Kasumi-1 (cell line): ENCODE measurements at regions not wholly inside any gene's neighbourhood (a gene's known extent, or its start where the extent isn't known, plus 50 kb on each side); places are given as distances from the start of the nearest gene placed in this dataset.
A peak's percentile ranks its signal among the peaks of the same experiment; 100 is the strongest.

Experiments
- DNase-seq, 2 experiments: peaks; one replicate each; lab custom pipeline; 2025; lab: John Stamatoyannopoulos, UW

DNA sequence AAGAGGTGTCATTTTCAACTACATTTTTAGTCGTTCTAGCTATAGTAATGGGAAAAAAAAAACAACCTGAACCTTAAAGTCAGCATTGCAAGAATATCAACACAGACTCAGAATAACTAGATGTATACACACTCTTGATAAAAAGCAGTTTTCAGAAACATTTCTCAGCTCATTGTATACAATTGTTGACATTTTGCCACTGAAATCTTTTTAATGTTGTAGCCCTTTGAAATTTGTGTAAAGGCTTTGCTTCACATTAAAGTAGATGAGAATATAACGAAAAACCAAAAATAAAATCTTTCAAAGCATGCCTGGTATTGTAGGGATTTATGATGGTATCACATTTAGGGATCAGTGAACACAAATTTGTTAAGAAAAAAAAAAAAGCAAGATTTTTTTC is 87.2 kb upstream of the SLC10A2 start:
- no peak for DNase-seq

DNA sequence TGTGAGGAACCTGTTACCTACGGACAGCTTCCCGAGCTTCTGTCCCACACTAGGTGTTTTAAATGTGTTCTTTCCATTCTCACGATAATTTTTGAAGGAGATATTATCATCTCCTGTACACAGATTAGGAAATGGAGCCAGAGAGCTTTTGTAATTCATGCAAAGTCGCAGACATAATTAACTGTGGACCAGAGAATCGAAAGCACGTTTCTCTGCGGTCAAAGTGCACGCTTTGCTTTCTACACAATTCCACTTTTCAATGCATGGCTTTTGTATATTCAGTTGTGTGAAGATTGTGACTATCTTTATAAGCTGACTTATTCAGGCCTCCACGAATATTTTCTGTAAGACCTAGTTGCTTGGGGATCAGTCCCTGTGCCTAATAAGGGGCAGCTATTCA is 81.7 kb upstream of the SLC10A2 start:
- DNase-seq: no peak

DNA sequence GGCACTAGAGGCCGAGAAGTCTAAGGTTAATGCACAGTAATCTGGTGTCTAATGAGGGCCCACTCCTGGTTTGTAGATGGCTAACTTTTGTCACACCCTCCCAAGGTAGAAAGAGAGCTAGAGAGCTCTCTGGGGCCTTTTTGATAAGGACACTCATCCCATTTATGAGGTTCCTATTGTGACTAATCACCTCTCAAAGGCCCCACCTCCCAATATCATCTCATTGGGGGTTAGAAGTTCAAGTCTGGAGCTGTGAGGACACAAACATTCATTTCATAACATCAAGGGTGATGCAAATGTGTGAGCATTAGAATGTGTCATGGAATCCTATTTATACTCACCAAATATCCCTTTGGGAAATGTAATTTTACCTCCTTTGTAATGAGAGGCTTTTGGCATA is 79.2 kb upstream of the SLC10A2 start:
- DNase-seq: no peak

DNA sequence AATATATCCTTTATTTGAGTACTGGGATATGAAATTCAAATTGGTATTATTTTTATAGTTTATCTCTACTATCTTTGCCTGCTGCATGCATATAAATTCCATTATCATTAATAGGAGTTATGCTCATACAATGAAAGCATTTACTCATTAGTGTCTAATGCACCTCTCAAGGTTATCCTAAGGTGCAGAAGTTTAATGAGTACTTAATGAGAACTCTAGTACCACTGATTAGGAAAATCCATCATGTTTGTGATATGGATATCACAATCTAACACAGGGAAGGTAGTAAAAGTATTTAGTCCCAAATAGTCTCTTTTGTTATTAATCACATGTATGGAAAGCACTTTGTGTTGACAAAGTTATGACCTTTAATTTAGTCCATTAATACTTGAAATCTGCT is 77.2 kb upstream of the SLC10A2 start:
- DNase-seq: no peak

DNA sequence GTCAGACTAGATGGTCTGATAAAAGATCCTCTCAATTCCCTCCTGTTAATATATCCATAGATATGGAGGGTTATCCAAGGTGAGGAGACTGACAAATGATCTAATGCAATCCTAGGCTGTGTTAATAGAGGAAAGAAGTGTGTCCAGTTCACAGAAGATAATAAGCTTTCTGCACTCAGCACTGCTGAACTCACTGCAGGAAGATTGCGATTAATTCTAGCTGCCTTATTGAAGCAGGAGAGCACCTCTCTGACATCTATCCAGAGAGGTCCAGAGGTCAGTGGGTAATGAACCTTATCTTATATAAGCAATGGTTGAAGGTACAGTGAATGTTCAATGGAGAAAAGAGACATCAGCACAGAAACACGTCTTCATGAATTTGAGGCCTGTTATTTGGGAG is 75.9 kb upstream of the SLC10A2 start:
- DNase-seq: no peak

DNA sequence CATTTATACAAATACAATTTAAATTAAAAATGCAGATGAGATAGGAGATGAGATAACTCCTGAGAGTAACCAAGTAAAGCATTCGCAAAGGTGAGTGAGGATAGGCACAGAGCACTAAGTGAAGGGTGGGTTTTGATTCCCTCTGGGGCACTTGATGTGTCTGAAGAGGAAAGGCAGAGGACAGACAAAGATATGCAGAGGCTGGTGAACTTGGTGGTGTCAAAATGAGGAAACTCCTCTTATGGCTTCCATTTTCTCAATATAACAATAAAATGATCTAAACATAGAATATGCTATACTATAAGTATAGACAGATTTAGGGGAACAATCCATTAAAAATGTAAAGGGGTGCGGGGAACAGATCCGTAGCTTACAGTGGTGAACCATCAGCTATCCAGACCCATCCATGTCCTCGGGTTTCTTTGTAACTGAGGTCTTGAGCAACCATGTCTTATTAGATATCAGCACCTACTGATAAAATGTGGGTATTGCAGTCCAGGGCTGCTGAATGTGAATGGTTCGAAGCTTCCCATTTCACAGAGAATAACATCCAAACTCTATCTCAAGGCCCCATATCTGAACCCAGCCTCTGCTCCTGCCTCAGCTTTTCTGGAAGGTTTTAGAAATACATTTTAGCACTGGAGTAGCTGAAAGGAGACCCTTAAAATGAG is 73.9 kb upstream of the SLC10A2 start:
- DNase-seq: peak; percentile 46 to 66

DNA sequence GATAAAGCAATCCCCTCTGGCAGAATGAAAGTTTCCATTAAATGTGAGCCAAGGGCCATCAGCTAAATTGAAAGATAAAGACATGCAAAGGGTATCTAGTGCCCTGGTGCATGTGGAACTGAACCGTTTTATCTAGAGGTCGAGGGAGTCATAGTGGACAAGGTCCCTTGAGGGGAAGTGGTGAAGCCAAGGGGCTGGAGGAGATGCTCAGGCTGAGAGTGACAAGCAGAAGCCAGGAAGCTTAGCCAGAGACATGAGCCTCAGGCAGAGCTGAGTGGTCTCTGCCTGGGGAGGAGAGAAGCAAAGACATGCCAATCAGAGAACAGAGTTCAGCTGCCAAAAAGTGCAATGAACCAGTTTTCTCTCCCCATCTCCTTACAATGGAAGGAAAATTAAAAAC is 68.1 kb upstream of the SLC10A2 start:
- no peak for DNase-seq

DNA sequence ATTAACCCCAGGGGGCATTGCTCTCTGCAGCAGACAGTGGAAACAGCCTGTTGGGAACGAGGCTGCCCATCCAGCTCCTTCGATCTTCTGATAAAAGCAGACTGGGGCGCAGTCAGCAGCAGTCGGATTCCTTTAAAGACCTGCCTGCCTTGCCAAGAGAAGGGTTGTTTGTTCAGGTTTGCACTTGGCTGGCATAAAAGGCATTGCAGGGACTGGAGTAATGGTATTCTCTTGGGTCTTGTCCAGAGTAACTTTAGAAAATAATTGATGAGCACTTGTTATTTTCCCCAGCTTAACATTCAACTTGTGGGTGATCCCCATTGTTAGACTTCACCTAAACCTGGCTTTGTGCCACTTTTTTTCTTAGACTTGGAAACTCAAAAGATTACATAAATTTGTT is 67.3 kb upstream of the SLC10A2 start:
- DNase-seq: no peak

DNA sequence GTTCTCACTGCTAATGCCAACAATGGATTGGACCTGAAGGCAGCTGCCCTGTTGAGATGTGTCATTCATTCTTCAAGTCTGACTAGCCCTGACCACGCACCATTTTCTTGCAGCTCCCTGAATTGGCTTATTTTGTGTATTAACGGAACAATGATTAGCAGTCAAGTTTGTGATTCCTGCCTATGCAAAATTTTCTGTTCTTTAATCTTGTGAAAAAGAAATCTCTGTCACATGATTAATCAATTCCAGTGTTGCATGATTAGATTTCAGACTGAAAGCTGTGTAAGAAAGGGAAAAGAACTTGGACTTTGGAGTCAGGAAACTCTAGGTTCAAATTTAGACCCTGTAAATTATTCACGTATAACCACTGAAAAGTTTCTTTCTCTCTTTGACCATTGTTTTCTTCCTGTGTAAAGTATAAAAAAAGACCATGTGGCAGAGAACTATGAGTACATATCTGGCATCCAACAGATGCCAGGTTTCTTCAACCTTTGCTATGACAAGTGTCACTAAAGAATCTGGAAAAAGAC is 64.5 kb upstream of the SLC10A2 start:
- DNase-seq: no peak

DNA sequence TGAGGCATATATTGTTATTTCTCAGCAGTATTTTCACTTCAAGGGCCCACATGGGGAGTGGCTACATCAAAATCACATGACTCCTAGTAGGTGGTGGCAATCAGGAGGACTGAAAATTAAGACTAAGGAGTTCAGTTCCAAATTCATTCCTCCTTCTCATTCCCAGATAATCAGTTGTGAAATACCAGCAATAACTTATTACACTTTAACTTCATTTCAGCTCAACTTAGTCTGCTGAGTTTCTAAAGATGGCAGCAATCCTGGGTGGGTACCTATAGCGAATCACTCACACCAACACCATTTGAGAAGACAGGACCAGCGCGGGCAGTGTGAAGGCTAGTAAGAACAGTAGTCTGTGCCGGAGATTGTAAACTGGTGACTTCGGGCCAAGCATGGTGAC is 63.9 kb upstream of the SLC10A2 start:
- DNase-seq: no peak
